ENCODE measurements at regions not wholly inside any gene's neighbourhood (a gene's known extent, or its start where the extent isn't known, plus 50 kb on each side); places are given as distances from the start of the nearest gene placed in this dataset.
"Not testable (repeated sequence)": the region's sequence is repeated elsewhere in the genome, so short reads cannot be mapped to it uniquely, and the experiment has no call there.

DNA sequence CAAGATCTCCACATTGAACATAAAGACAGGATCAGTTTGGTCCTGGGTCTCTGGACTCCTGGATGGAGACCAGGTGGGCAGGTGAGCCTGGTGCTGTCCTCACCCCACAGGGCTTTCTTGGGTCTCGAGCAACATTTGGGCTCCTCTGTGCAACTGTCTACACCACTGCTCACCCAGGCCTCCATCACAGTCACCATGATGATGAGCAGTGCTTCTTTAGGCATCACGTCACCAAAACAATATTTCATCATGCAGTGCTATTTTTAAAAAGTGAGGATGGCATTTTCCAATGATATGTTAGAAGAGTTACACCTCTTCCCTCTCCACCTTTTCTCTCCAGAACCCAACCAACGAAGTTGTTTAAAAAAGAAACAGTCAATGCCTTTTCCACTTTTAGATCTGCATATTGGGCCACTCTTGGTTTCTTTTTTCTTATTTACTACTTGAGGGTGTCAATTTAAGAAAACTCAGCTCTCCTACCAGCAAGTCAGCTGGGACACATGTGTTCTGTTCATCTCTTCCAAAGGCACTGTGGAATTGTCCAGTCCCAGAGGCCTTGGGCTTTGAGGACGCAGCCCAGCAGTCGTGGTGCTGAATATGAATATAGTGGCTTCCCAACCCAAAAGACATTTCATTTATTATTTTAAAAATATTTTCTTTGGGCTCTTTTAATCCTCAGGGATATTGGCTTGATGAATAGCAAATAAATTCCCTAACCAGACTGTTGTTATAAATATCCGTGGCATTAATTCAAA lies 405.7 kb downstream of the KCNRG start:
- TF ChIP-seq, protein P1, sequence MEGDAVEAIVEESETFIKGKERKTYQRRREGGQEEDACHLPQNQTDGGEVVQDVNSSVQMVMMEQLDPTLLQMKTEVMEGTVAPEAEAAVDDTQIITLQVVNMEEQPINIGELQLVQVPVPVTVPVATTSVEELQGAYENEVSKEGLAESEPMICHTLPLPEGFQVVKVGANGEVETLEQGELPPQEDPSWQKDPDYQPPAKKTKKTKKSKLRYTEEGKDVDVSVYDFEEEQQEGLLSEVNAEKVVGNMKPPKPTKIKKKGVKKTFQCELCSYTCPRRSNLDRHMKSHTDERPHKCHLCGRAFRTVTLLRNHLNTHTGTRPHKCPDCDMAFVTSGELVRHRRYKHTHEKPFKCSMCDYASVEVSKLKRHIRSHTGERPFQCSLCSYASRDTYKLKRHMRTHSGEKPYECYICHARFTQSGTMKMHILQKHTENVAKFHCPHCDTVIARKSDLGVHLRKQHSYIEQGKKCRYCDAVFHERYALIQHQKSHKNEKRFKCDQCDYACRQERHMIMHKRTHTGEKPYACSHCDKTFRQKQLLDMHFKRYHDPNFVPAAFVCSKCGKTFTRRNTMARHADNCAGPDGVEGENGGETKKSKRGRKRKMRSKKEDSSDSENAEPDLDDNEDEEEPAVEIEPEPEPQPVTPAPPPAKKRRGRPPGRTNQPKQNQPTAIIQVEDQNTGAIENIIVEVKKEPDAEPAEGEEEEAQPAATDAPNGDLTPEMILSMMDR (conservative IDR thresholded peaks at IDR 0.05; ENCODE audit: low read depth, low read length): no peak
- H3K4me3 ChIP-seq (ENCODE audit: low read depth, low read length): no peak overlapping the region
- no peak for DNase-seq (ENCODE audit: low read depth)

DNA sequence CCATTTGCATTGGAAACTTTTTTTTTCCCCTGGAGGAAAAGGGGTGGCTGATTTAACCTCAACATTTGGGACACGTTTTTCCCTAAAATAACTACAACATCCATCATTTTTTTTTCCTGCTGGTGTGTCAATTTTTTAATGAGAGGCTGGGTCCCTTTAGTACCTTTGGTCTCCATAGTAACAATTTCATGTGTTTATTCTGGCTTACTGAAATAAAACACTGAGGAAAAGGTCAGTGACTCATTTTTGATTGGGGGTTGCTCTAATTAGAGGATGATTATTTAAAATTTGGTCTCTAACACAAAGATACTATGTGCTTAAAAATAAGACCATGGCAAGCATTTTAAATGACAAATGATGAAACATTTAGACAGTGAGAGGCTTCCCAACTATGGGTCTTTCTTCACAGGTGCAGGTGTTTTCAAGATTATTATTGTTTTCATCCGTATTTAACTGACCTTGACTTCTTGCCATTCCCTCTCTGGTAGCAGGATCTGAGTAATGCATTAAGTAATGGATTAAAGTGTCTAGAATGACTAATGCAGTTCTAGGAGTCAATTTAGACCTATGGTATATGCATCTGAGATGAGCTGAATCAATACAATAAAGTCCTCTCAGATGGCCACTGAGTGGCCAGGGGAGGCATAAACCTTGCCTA lies 406.4 kb downstream of the KCNRG start:
- TF ChIP-seq, protein P1 (conservative IDR thresholded peaks at IDR 0.05; ENCODE audit: low read depth, low read length): no peak
- H3K4me3 ChIP-seq (ENCODE audit: low read depth, low read length): no peak overlapping the region
- no peak for DNase-seq (ENCODE audit: low read depth)

DNA sequence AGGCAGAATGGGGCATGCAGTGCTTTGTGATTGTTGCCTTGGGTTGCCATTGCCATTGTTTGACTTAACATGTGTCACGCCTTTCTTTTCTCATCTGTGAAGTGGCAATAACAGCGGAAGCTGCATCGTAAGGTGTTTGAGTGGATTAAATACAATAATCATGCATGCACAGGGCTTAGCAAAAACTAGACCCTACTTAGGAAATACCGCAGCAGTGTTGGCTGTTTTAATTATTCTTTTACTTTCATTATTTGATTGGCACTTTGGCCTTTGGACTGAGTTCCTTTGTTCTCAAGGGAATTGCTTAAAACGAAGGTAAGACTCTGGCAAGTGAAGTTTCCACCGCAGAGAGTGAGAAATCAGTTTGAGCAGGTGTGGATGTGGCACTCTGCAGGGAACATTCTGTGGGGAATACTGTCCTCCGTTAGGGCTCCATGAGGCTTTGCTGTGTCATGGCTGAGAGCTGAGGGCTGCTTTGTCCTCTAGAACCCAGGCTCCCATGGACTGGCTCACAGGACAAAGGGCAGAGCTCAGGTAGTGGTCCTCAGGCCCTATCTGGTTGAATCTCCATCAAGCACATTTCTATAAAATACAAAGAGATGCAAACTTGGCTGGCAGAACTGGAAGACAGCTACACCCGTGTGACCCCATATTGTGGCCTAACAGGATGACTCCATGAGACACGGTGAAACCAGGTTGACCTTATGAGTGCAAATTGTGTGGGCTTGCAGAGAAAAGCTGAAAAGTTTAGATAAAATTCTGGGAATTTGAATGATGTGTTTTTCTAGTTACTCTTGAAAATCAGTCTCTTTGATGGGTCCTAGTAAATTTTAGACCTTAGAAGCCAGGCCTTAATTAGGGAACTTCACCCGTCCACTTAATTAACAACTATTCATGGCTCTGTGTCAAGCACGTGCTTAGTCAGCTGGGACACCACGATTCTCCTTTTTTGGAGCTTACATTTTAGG lies 407.2 kb downstream of the KCNRG start:
- TF ChIP-seq, protein P1 (conservative IDR thresholded peaks at IDR 0.05; ENCODE audit: low read depth, low read length): no peak
- no peak for DNase-seq (ENCODE audit: low read depth)
- no peak overlapping the region for H3K4me3 ChIP-seq (ENCODE audit: low read depth, low read length)

DNA sequence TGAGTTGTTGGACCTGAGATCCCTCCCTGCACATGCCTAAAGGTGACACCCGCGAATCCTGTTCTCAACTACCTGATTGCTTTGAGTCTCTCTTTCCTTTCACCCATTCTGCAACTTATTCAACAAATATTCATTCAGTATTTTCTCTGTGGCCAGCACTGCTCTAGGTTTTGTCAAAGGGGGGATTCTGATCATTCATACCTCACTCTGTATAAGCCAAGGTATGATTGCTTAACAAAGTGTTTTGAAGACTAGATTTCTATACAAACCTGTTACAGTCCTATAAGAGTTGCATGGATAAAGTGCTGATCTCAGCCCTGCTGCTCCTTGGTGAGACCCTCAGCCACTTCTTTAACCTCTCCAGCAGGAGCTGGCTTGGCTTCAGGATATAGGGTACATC lies 409.7 kb downstream of the KCNRG start:
- no peak for DNase-seq (ENCODE audit: low read depth)
- TF ChIP-seq, protein P1 (conservative IDR thresholded peaks at IDR 0.05; ENCODE audit: low read depth, low read length): no peak
- no peak overlapping the region for H3K4me3 ChIP-seq (ENCODE audit: low read depth, low read length)

DNA sequence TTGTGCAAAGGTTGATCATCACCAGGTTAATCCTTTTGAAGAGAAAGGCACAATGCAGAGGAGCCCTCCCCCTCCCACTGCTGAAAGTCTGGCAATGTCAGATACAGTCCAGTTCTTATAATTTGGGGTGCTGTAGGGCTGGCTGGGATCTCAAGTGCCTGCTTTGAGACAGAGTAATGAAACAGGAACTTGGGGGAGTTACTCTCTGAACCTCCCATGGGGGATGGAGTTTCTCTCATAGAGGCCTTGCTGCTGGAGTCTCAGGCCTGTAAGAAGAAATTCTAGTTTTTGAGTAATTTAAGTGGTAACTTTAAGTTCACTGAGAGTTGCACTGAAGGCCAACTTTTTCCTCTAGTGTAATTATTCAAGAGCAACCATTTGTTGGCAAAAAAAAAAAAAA lies 410.5 kb downstream of the KCNRG start:
- no peak overlapping the region for H3K4me3 ChIP-seq (ENCODE audit: low read depth, low read length)
- DNase-seq (ENCODE audit: low read depth): no peak
- TF ChIP-seq, protein P1 (conservative IDR thresholded peaks at IDR 0.05; ENCODE audit: low read depth, low read length): no peak

DNA sequence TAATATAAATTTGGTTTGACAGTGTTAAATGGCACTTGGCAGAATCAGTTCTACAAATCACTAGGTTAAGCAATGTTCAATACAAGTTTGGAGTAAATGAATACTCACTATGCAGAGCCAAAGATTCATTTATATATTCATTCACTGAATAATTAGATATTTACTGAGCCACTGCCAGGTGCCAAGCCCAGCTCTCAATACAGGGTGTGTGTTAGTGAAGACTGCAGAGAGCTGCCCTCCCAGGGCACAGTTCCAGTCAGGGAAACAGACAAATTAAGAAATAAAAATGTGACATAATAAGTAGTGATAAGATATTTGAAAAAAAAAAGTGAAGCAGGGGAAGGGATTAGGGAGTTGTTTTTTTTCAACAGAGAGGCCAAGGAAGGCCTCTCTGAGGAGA lies 411.7 kb downstream of the KCNRG start:
- H3K4me3 ChIP-seq (ENCODE audit: low read depth, low read length): no peak overlapping the region
- no peak for DNase-seq (ENCODE audit: low read depth)
- TF ChIP-seq, protein P1 (conservative IDR thresholded peaks at IDR 0.05; ENCODE audit: low read depth, low read length): no peak

DNA sequence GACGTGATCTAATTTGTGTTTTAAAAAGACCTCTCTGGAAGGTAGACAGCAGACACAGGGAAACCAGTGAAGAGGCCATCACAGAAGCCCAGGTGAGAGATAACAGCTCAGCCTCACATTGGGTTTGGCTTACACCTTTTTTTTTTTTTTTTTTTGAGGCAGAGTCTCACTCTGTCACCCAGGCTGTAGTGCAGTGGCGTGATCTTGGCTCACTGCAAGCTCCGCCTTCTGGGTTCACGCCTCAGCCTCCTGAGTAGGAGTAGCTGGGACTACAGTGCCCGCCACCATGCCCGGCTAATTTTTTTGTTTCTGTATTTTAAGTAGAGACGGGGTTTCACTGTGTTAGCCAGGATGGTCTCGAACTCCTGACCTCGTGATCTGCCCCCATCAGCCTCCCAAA lies 412.3 kb downstream of the KCNRG start:
- not testable (repeated sequence) for DNase-seq (ENCODE audit: low read depth); H3K4me3 ChIP-seq (ENCODE audit: low read depth, low read length)

Data from epithelial cell of proximal tubule (primary cell).